BE2C (cell line): ENCODE measurements at regions not wholly inside any gene's neighbourhood (a gene's known extent, or its start where the extent isn't known, plus 50 kb on each side); places are given as distances from the start of the nearest gene placed in this dataset.

Experiments
- DNase-seq: peaks from one replicate; pipeline ENCODE4 v3.0.0-alpha.2; 2020
- H3K27me3 ChIP-seq: fragments of 250-450 bp; sonication (Bioruptor Pico); 2 replicates; pipeline ENCODE4 v1.5.1; 2020; ENCODE audit warnings: mild to moderate bottlenecking
- H3K36me3 ChIP-seq: fragments of 250-450 bp; sonication (Bioruptor Pico); 2 replicates; pipeline ENCODE4 v1.5.1; 2020; ENCODE audit warnings: mild to moderate bottlenecking
- H3K4me1 ChIP-seq: fragments of 250-450 bp; sonication (Bioruptor Pico); 2 replicates; pipeline ENCODE4 v1.5.1; 2020
- H3K4me3 ChIP-seq: 2 replicates; pipeline ENCODE4 v1.5.1; 2011; ENCODE audit warnings: low read depth, low read length
- H3K9me3 ChIP-seq: fragments of 250-450 bp; sonication (Bioruptor Pico); 2 replicates; pipeline ENCODE4 v1.5.1; 2020
- CTCF ChIP-seq: IDR thresholded peaks from 2 replicates; pipeline ENCODE4 v1.5.1; 2012; ENCODE audit warnings: mild to moderate bottlenecking, low read depth, low read length

- no peaks in the 10 kb centered on the region for H3K36me3 ChIP-seq
- no peak for TF ChIP-seq CTCF
- H3K27me3 ChIP-seq, result no peaks in the 10 kb centered on the region
- H3K4me1 ChIP-seq, result peaks cover 6% of the 10 kb centered on the region; the same call in 1 of the 2 replicates
- H3K4me3 ChIP-seq, result no peak overlapping the region
- no peak for DNase-seq
- no peaks in the 10 kb centered on the region for H3K9me3 ChIP-seq
These were observed 638.5 kb downstream of the MED13L start for GRCh38 chr12:115638733-115639647.

DNA sequence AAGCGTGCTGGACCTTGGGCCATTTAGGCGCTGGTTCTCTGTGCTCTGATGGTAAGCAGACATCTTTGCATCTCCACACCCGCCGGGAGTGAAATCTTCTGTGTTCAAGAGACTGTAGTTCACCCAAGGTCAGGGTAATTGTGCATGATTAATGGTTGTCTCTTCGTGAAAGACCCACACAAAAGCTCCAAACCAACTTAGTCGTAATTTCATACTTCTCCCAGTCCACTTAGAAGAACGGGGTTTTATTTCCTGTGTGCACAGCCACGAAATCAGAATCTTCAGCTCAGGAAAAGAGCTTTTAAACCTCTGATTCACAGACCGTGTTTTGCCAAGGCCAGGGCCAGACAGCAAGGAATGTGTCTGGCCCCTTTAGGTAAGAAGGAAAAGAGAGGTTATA lies 640.9 kb downstream of the MED13L start:
- no peak for TF ChIP-seq CTCF

GRCh38 chr12:115632308-115632707 lies 645.2 kb downstream of the MED13L start:
- no peak for DNase-seq

More for the DNA sequence above, 640.9 kb downstream of the MED13L start:
- Histone ChIP-seq H3K27me3 (no peaks in the 10 kb centered on the region), H3K4me3 (no peak overlapping the region), H3K9me3 (peaks cover under 1% of the 10 kb centered on the region; the same call in 1 of the 2 replicates), H3K4me1 (peaks cover 6% of the 10 kb centered on the region; the same call in 1 of the 2 replicates), H3K36me3 (no peaks in the 10 kb centered on the region)
- no peak for DNase-seq

DNA sequence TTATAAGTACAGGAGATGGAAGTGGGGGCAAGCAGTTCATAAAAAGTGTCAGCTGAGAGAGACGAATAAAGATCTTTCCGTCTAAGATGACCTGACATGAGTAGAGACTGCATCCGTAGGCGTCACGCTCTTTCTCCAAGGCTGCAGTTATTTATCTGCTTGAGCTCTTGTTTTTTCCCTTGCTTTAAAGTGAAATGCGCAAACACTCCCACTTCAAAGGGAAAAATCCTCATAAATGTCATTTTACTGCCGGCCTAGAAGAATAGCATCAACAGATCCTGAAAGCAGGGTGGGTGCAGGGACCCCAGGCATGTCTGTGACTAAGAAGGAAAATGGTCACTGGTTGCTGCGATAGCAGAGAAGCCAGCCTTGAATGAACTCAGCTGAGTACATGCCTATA lies 647.4 kb downstream of the MED13L start:
- Histone ChIP-seq H3K9me3 (peaks cover 5% of the 10 kb centered on the region; the same call in 1 of the 2 replicates), H3K4me1 (no peaks in the 10 kb centered on the region), H3K4me3 (no peak overlapping the region), H3K36me3 (no peaks in the 10 kb centered on the region), H3K27me3 (no peaks in the 10 kb centered on the region)
- DNase-seq, result no peak
- no peak for TF ChIP-seq CTCF

More at GRCh38 chr12:115632308-115632707, 645.2 kb downstream of the MED13L start:
- H3K4me3 ChIP-seq, result no peak overlapping the region
- peaks cover 4% of the 10 kb centered on the region; the same call in 1 of the 2 replicates for H3K9me3 ChIP-seq
- no peaks in the 10 kb centered on the region for H3K4me1 ChIP-seq
- H3K27me3 ChIP-seq, result no peaks in the 10 kb centered on the region
- no peaks in the 10 kb centered on the region for H3K36me3 ChIP-seq
- TF ChIP-seq CTCF, result peak; percentile 41

DNA sequence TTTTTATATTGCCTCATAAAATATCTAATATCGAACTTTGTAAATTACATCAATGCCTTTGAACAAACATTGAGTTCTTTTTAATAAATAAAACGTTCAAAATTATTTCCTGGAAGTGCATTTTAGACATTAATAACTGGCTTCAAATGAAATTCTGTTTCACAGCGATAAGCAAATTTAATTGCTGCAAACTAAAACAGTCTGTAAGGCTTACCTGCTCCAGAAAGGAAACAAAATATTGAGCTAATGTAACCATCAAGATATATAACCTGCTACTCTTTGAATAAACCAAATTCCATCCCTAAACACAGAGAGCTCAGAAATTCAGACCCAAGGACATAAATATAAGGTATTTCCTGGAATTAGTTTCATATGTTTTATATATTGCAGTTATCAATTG lies 651.3 kb downstream of the MED13L start:
- no peaks in the 10 kb centered on the region for H3K36me3 ChIP-seq
- DNase-seq, result no peak
- peaks cover 5% of the 10 kb centered on the region; the same call in 1 of the 2 replicates for H3K9me3 ChIP-seq
- no peak for TF ChIP-seq CTCF
- peaks cover 8% of the 10 kb centered on the region for H3K4me1 ChIP-seq
- H3K4me3 ChIP-seq, result no peak overlapping the region
- H3K27me3 ChIP-seq, result no peaks in the 10 kb centered on the region
